Superior temporal gyrus (tissue), 1 donor: ENCODE measurements at regions not wholly inside any gene's neighbourhood (a gene's known extent, or its start where the extent isn't known, plus 50 kb on each side); places are given as distances from the start of the nearest gene placed in this dataset.

Experiments
- DNase-seq: peaks from one replicate; pipeline ENCODE4 v3.0.0-alpha.2; 2016; ENCODE audit errors: extremely low spot score

DNA sequence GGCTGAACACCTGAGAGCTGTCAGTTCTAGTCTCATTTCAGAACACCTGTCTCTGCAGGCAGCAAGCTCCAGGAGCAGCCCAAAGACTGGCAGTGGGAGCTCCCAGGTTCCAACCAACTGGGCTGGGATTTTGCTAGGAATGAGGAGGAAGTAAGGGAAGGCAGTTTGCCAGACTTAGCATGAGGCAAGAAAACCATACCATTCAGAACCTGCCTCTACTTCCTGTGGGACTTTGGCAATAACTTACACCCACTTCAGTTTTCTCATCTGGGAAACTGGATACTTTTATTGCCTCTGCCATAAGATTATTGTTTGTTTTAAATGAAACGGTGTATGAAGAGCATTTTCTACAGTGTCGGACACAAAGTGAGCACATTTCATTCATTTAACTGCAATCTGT is 363.7 kb upstream of the ISX start:
- DNase-seq: no peak

DNA sequence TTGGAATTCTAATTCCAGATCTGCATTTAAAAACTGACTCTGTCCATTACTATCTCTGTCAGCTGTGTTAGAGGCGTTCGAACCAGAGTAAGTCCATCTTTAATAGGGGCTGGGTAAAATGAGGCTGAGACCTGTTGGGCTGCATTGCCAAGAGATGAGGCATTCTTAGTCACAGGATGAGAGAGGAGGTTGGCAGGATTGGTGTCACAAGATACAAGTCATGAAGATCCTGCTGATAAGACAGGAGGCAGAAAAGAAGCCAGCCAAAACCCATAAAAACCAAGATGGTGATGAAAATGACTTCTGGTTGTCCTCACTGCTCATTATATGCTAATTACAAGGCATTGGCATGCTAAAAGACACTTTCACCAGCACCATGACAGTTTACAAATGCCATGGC is 356.3 kb upstream of the ISX start:
- no peak for DNase-seq

GRCh38 chr22:34722901-34723300 is 343.1 kb upstream of the ISX start:
- no peak for DNase-seq

- DNase-seq: no peak
These were observed 329.9 kb upstream of the ISX start for GRCh38 chr22:34736081-34736480.

GRCh38 chr22:34738661-34739400 is 327.1 kb upstream of the ISX start:
- DNase-seq: no peak

DNA sequence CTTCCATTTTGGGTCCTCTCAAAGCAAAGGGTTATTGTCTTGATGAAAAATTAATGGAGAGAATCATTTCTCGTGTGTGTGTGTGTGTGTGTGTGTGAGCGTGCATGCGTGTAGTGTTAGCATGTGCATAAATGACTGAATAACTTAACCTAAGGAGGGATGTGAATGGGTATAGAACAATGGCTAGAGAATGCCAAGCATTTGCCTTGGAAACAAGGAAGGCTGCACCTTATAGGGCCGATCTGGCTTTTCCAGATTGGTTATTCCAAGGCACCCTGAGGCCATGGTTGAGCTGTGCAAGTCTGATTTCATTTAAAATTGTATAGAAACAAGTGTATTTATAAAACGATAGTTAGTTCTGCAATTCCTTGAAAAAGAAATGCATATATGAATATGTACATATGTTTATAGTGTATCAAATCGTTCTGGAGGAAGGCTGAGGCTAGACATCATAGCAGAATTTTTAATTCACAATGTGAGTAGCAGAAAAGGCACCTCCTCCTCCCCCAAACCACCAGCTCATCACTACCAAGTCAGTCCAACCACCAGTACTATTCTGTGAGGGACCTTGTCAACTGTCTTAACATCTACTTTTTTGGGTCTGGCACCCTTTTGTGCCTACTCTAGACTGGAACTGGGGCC is 322.7 kb upstream of the ISX start:
- no peak for DNase-seq

DNA sequence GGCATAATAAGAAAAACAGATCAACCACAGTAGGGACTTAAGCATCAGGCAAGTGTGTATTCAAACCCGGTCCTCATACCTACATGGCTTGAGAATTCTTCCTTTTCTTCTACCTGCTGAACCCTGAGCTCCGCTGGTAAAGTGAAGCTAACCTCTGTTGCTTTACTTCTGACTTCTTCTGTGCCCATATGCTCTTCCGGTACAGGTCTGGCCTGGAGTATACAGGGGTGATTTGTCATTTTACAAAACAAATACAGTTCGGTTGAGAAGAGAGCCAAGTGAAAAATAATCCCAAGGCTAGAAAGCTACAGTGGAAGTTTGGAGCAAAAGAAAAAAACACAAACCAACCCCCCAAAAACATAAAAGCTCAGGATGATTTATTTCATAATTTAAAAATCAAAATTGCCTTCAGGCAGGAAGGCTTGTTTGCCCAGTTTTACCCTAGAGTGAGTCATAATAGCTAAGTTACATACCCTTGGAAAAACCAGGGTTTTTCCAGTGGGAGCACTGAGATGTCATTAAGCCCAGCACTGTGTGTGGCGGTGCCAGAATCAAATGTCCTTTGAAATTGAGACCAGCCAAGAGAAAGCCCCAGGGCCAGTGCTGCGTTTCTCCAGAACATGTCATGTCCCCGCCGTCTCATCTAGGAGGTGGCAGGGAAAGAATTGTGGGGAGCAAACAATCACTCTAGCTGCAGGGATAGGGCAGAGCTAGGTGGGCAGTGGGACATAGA is 305.5 kb upstream of the ISX start:
- no peak for DNase-seq

GRCh38 chr22:34761111-34761510 is 304.8 kb upstream of the ISX start:
- DNase-seq: no peak

DNA sequence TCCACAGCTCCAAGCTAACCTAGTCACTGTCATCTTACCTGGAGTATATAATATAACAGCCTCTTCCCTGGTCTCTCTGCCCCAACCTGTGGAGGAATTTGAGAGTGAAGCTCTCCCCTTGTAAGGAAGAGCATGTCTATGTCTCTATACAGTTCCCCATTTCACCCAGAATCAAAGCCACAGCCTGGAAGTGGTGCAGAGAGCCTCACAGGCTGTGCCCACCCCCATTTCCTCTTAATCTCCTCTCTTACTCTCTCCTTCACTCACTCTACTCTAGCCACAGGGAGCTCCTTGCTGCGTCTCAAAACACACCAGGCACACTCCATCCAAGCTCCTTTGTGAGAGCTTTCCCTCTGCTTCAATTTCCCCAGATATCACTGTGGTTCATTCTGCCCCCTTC is 302.5 kb upstream of the ISX start:
- no peak for DNase-seq

GRCh38 chr22:34765115-34765514 is 300.8 kb upstream of the ISX start:
- DNase-seq: no peak

- no peak for DNase-seq
These were observed 296.6 kb upstream of the ISX start for GRCh38 chr22:34769361-34769760.

- no peak for DNase-seq
These were observed 289.1 kb upstream of the ISX start for GRCh38 chr22:34776817-34777216.

- no peak for DNase-seq
These were observed 284.3 kb upstream of the ISX start for GRCh38 chr22:34781681-34782080.

DNA sequence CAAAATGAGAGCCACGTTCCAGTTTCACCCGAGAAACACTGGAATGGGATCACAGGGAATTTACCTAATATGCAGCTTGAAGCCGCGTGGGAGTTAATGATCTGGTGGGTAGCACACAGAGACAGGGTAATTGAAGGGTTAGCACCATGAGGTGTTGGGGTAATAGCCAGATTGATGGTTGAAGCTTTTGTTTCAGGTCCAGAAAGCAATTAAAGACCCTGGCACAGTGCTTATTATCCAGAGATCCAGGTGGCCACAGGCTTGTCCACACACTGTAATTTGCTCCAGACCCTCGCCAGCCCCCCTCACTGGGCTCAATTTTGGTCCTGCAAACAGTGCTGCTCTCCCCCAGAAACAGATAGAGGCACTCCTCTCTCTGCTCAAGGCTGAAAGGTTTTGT is 282.5 kb upstream of the ISX start:
- DNase-seq: no peak

- DNase-seq: no peak
These were observed 281.9 kb upstream of the ISX start for GRCh38 chr22:34784056-34784455.

- DNase-seq: no peak
These were observed 268.1 kb upstream of the ISX start for GRCh38 chr22:34797826-34798225.

GRCh38 chr22:34798605-34799004 is 267.4 kb upstream of the ISX start:
- no peak for DNase-seq

GRCh38 chr22:34800260-34800980 is 265.5 kb upstream of the ISX start:
- DNase-seq: no peak

GRCh38 chr22:34801221-34801620 is 264.7 kb upstream of the ISX start:
- no peak for DNase-seq

DNA sequence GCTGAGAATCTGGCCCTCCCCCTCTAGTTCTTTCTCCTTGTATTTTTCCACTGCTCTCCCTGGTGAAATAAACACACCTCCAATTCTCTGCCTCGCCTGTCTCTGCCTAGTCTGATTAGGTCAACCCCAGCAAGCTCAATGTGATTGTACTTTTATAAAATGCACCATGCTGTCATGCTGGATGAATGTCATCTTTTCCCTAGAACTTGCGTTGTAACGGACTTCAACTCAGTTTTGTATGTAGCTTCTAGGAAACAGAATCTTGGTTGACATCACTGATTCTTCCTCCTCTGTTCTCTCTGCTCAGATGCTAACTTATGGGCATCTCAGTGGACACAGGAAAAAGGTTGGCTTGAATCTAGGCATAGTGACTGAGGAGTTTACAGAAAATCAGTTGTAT is 261.9 kb upstream of the ISX start:
- no peak for DNase-seq

DNA sequence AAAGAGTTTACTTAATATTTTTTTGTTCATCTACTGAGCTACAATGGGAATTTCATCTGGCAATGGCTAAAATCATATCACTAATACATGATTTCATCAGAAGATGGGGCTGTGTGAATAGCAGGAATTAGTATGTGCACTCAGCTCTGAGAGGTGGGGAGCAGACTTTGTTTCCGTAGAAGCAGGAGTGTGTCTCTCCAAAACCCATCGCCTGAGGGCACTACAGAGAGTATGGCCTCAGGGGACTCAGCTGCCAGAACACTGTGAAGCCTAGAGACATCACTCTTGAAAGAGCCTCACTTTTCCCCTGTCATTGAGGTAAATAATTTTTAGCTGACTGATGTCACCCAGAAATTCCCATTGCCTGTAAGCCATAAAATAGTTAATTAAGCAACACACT is 261.4 kb upstream of the ISX start:
- no peak for DNase-seq

DNA sequence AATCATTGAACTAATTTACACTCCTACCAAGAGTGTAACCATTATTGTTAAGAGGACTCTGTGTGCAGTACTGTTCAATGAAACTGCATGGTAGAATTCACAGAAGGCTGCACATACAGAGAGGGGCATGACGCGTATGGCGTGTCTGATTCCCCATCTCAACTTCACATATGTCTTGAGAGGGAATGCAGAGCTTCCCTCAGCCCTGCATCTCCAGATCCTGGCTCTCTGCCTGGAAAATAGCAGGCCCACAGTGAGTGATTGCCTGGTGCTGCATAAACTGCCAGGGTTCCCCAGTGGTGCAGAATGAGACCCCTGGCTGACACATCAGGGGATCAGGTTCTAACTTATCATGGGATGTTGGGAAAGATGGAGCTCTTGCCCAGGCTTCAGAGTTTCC is 260.2 kb upstream of the ISX start:
- DNase-seq: no peak
